GM18867 (cell line): ENCODE measurements at regions not wholly inside any gene's neighbourhood (a gene's known extent, or its start where the extent isn't known, plus 50 kb on each side); places are given as distances from the start of the nearest gene placed in this dataset.
A peak's percentile ranks its signal among the peaks of the same experiment; 100 is the strongest.
"Not testable (repeated sequence)": the region's sequence is repeated elsewhere in the genome, so short reads cannot be mapped to it uniquely, and the experiment has no call there.

Experiments used
- ATAC-seq: cut with Tn5 transposase; IDR thresholded peaks from one replicate; pipeline ENCODE4 v1.9.1; 2021; ENCODE audit warnings: mild to moderate bottlenecking, moderate library complexity; ENCODE audit not compliant: unreplicated experiment

GRCh38 chr6:56904068-56904467 is 50.8 kb upstream of the BEND6 start:
- ATAC-seq = no peak

- ATAC-seq = peak; percentile 47
These were observed 52.1 kb upstream of the BEND6 start for GRCh38 chr6:56902641-56903464.

- no peak for ATAC-seq
These were observed 54.1 kb upstream of the BEND6 start for GRCh38 chr6:56900784-56901183.

- ATAC-seq = no peak
These were observed 55.2 kb upstream of the BEND6 start for GRCh38 chr6:56899753-56900152.

- ATAC-seq = no peak
These were observed 55.6 kb upstream of the BEND6 start for GRCh38 chr6:56899311-56899710.

- no peak for ATAC-seq
These were observed 56.9 kb upstream of the BEND6 start for GRCh38 chr6:56897789-56898529.

GRCh38 chr6:56891754-56892153 is 63.2 kb upstream of the BEND6 start:
- no peak for ATAC-seq

GRCh38 chr6:56890683-56891429 is 64.1 kb upstream of the BEND6 start:
- peak; percentile 96 for ATAC-seq

- ATAC-seq = no peak
These were observed 64.8 kb upstream of the BEND6 start for GRCh38 chr6:56890066-56890465.

GRCh38 chr6:56889492-56889891 is 65.4 kb upstream of the BEND6 start:
- no peak for ATAC-seq

GRCh38 chr6:56888687-56889086 is 66.2 kb upstream of the BEND6 start:
- no peak for ATAC-seq

- no peak for ATAC-seq
These were observed 67.8 kb upstream of the BEND6 start for GRCh38 chr6:56887086-56887485.

GRCh38 chr6:56877922-56878321 is 77.0 kb upstream of the BEND6 start:
- no peak for ATAC-seq

- ATAC-seq = no peak
These were observed 78.9 kb upstream of the BEND6 start for GRCh38 chr6:56875961-56876360.

GRCh38 chr6:56875523-56875922 is 79.4 kb upstream of the BEND6 start:
- no peak for ATAC-seq

- no peak for ATAC-seq
These were observed 80.6 kb upstream of the BEND6 start for GRCh38 chr6:56874328-56874727.

GRCh38 chr6:56870053-56870452 is 84.9 kb upstream of the BEND6 start:
- not testable (repeated sequence) for ATAC-seq

GRCh38 chr6:56869346-56869745 is 85.6 kb upstream of the BEND6 start:
- no peak for ATAC-seq

- no peak for ATAC-seq
These were observed 86.2 kb upstream of the BEND6 start for GRCh38 chr6:56868687-56869086.

GRCh38 chr6:56866917-56867522 is 87.9 kb upstream of the BEND6 start:
- no peak for ATAC-seq
